Tibial nerve (tissue), 4 donors: ENCODE measurements at regions not wholly inside any gene's neighbourhood (a gene's known extent, or its start where the extent isn't known, plus 50 kb on each side); places are given as distances from the start of the nearest gene placed in this dataset.
"Not testable (repeated sequence)": the region's sequence is repeated elsewhere in the genome, so short reads cannot be mapped to it uniquely, and the experiment has no call there.

Experiments used
- DNase-seq, 2 donors: peaks; one replicate each; pipeline ENCODE4 v3.0.0-alpha.2; 2019; ENCODE audit warnings: low spot score in 2 of 2
- H3K27ac ChIP-seq, 4 donors: fragments of 200-600 bp; sonication (generic) in 3 of 4; one replicate each; pipeline ENCODE4 v1.5.1; 2017 to 2019; ENCODE audit warnings: mild to moderate bottlenecking in 1 of 4
- H3K27me3 ChIP-seq, 2 donors: fragments of 200-600 bp; sonication (generic) in 1 of 2; one replicate each; pipeline versions ENCODE4 v1.5.1 to v1.6.0; 2017 to 2019
- H3K36me3 ChIP-seq, 3 donors: fragments of 200-600 bp; sonication (generic); one replicate each; pipeline ENCODE4 v1.5.1; 2018 to 2019
- H3K4me1 ChIP-seq, 4 donors: fragments of 200-600 bp; sonication (generic) in 3 of 4; one replicate each; pipeline ENCODE4 v1.5.1; 2017 to 2019
- H3K4me3 ChIP-seq, 4 donors: fragments of 200-600 bp; sonication (generic) in 3 of 4; one replicate each; pipeline ENCODE4 v1.5.1; 2017 to 2019; ENCODE audit warnings: mild to moderate bottlenecking in 1 of 4, moderate library complexity in 1 of 4
- H3K9me3 ChIP-seq, 4 donors: fragments of 200-600 bp; sonication (generic) in 3 of 4; one replicate each; pipeline ENCODE4 v1.5.1; 2017 to 2019
- CTCF ChIP-seq, 5 experiments: fragments of 200-600 bp in 3 of 5; fragments of 450-650 bp in 2 of 5; sonication (generic) in 3 of 5; IDR thresholded peaks; one replicate each; pipeline ENCODE4 v1.5.1; 2016 to 2019; ENCODE audit warnings: antibody characterized with exemption in 5 of 5, mild to moderate bottlenecking in 3 of 5, moderate library complexity in 2 of 5
- EP300 ChIP-seq, 2 donors: sonication (generic); formaldehyde crosslinking; IDR thresholded peaks; one replicate each; pipeline ENCODE4 v1.6.1; 2017; ENCODE audit warnings: antibody characterized with exemption in 2 of 2, mild to moderate bottlenecking in 1 of 2
- POLR2A ChIP-seq, 2 donors: fragments of 450-650 bp; IDR thresholded peaks; one replicate each; pipeline ENCODE4 v1.6.1; 2017; ENCODE audit warnings: antibody characterized with exemption in 2 of 2, mild to moderate bottlenecking in 2 of 2, moderate library complexity in 2 of 2
- WGBS, 2 donors: methylation state at CpG; one replicate each; pipeline ENCODE4 v1.1.5; 2018; 5-methylcytosine and 5-hydroxymethylcytosine counted together

- no peak overlapping the region for H3K27ac ChIP-seq
- H3K9me3 ChIP-seq: peaks cover 0 to 22% (median 0%) of the 10 kb centered on the region in 4 donors
- no peaks in the 10 kb centered on the region for H3K4me1 ChIP-seq
- no peak overlapping the region for H3K4me3 ChIP-seq
- no peak for TF ChIP-seq POLR2A (IDR thresholded peaks at IDR 0.05)
- TF ChIP-seq EP300 (IDR thresholded peaks at IDR 0.05): no peak
- TF ChIP-seq CTCF (IDR thresholded peaks at IDR 0.05): no peak
- no peak for DNase-seq
- H3K36me3 ChIP-seq: no peaks in the 10 kb centered on the region
- no peaks in the 10 kb centered on the region for H3K27me3 ChIP-seq
These were observed 114.7 kb upstream of the GDNF start for GRCh38 chr5:37954561-37954960.

GRCh38 chr5:37951946-37952721 is 112.3 kb upstream of the GDNF start:
- no peak overlapping the region for H3K27ac ChIP-seq
- 78 to 82% methylated on average over 32 of the region's 32 CpGs for WGBS, 2 donors
- H3K9me3 ChIP-seq: no peaks in the 10 kb centered on the region
- TF ChIP-seq EP300 (IDR thresholded peaks at IDR 0.05) (no peak), POLR2A (IDR thresholded peaks at IDR 0.05) (no peak), CTCF (IDR thresholded peaks at IDR 0.05) (no peak)
- no peak overlapping the region for H3K4me3 ChIP-seq
- H3K4me1 ChIP-seq: no peaks in the 10 kb centered on the region
- no peak for DNase-seq
- no peaks in the 10 kb centered on the region for H3K36me3 ChIP-seq
- H3K27me3 ChIP-seq: no peaks in the 10 kb centered on the region

- no peak for DNase-seq
- Histone ChIP-seq H3K9me3 (no peaks in the 10 kb centered on the region), H3K27me3 (no peaks in the 10 kb centered on the region), H3K36me3 (no peaks in the 10 kb centered on the region), H3K4me3 (no peak overlapping the region), H3K4me1 (no peaks in the 10 kb centered on the region), H3K27ac (no peak overlapping the region)
- TF ChIP-seq CTCF (IDR thresholded peaks at IDR 0.05): no peak
- no peak for TF ChIP-seq EP300 (IDR thresholded peaks at IDR 0.05)
- no peak for TF ChIP-seq POLR2A (IDR thresholded peaks at IDR 0.05)
- 47 to 79% methylated on average over 1 of the region's 1 CpG for WGBS, 2 donors
These were observed 110.6 kb upstream of the GDNF start for GRCh38 chr5:37950436-37950835.

- H3K4me3 ChIP-seq: no peak overlapping the region
- H3K4me1 ChIP-seq: no peaks in the 10 kb centered on the region
- H3K36me3 ChIP-seq: no peaks in the 10 kb centered on the region
- H3K27me3 ChIP-seq: no peaks in the 10 kb centered on the region
- no peak overlapping the region for H3K27ac ChIP-seq
- WGBS, 2 donors: 78 to 86% methylated on average over 1 of the region's 1 CpG
- H3K9me3 ChIP-seq: no peaks in the 10 kb centered on the region
- no peak for TF ChIP-seq CTCF (IDR thresholded peaks at IDR 0.05)
- TF ChIP-seq POLR2A (IDR thresholded peaks at IDR 0.05): no peak
- no peak for TF ChIP-seq EP300 (IDR thresholded peaks at IDR 0.05)
- DNase-seq: no peak
These were observed 105.6 kb upstream of the GDNF start for GRCh38 chr5:37945446-37945845.

GRCh38 chr5:37943136-37943535 is 103.3 kb upstream of the GDNF start:
- H3K27me3 ChIP-seq, H3K4me1 ChIP-seq, H3K36me3 ChIP-seq, H3K27ac ChIP-seq, H3K9me3 ChIP-seq, DNase-seq, H3K4me3 ChIP-seq: not testable (repeated sequence)
- WGBS, 2 donors: 92 to 98% methylated on average over 2 of the region's 2 CpGs
